Cardiac fibroblast (primary cell): ENCODE measurements at regions not wholly inside any gene's neighbourhood (a gene's known extent, or its start where the extent isn't known, plus 50 kb on each side); places are given as distances from the start of the nearest gene placed in this dataset.

Source experiments
- DNase-seq, 2 donors: peaks; one replicate each; pipeline versions ENCODE4 v3.0.0 to v3.0.0-alpha.2; 2010; ENCODE audit warnings: low read depth in 2 of 2
- H3K4me3 ChIP-seq, 2 donors: replicated peaks in 1 of 2; 1 replicate in 1 of 2; 2 replicates in 1 of 2; pipeline ENCODE4 v1.5.1; 2011; ENCODE audit warnings: low read depth in 2 of 2, low read length in 2 of 2, mild to moderate bottlenecking in 2 of 2, moderate library complexity in 1 of 2
- CTCF ChIP-seq: IDR thresholded peaks from one replicate; pipeline ENCODE4 v1.5.1; 2011; ENCODE audit warnings: low read depth, mild to moderate bottlenecking, low read length, inconsistent platforms

- no peak for DNase-seq
- TF ChIP-seq CTCF = no peak
- no peak overlapping the region for H3K4me3 ChIP-seq
Measured at GRCh38 chr6:11296449-11297375, 64.2 kb upstream of the NEDD9 start.

GRCh38 chr6:11295969-11296368, 63.5 kb upstream of the NEDD9 start:
- no peak for TF ChIP-seq CTCF
- H3K4me3 ChIP-seq = no peak overlapping the region
- DNase-seq = no peak

GRCh38 chr6:11294228-11294627, 61.8 kb upstream of the NEDD9 start:
- no peak overlapping the region for H3K4me3 ChIP-seq
- TF ChIP-seq CTCF = no peak
- DNase-seq = no peak

GRCh38 chr6:11292594-11293236, 60.2 kb upstream of the NEDD9 start:
- no peak for DNase-seq
- TF ChIP-seq CTCF = no peak
- H3K4me3 ChIP-seq = no peak overlapping the region

- no peak for DNase-seq
- H3K4me3 ChIP-seq = no peak overlapping the region
- no peak for TF ChIP-seq CTCF
Measured at GRCh38 chr6:11292091-11292490, 59.6 kb upstream of the NEDD9 start.

GRCh38 chr6:11291582-11291981, 59.1 kb upstream of the NEDD9 start:
- no peak overlapping the region for H3K4me3 ChIP-seq
- no peak for DNase-seq
- no peak for TF ChIP-seq CTCF
